HuH-7 (cell line): ENCODE measurements at regions not wholly inside any gene's neighbourhood (a gene's known extent, or its start where the extent isn't known, plus 50 kb on each side); places are given as distances from the start of the nearest gene placed in this dataset.

Source experiments
- DNase-seq: peaks from one replicate; pipeline ENCODE4 v3.0.0; 2011; ENCODE audit warnings: low spot score

GRCh38 chr5:35316611-35317274 lies 86.5 kb upstream of the PRLR start:
- DNase-seq: no peak

- DNase-seq: no peak
Measured at GRCh38 chr5:35313291-35313690, 83.0 kb upstream of the PRLR start.

- no peak for DNase-seq
Measured at GRCh38 chr5:35312267-35312666, 82.0 kb upstream of the PRLR start.

- DNase-seq: no peak
Measured at GRCh38 chr5:35309365-35310130, 79.3 kb upstream of the PRLR start.

- DNase-seq: no peak
Measured at GRCh38 chr5:35308421-35308820, 78.1 kb upstream of the PRLR start.

- no peak for DNase-seq
Measured at GRCh38 chr5:35306716-35307365, 76.6 kb upstream of the PRLR start.

GRCh38 chr5:35305336-35306020 lies 75.2 kb upstream of the PRLR start:
- DNase-seq: no peak

- DNase-seq: no peak
Measured at GRCh38 chr5:35304291-35304690, 74.0 kb upstream of the PRLR start.

GRCh38 chr5:35303152-35303551 lies 72.9 kb upstream of the PRLR start:
- DNase-seq: peak; percentile 39

GRCh38 chr5:35302544-35302943 lies 72.3 kb upstream of the PRLR start:
- DNase-seq: no peak

- DNase-seq: no peak
Measured at GRCh38 chr5:35297755-35298154, 67.5 kb upstream of the PRLR start.

- no peak for DNase-seq
Measured at GRCh38 chr5:35294976-35295375, 64.7 kb upstream of the PRLR start.

- DNase-seq: no peak
Measured at GRCh38 chr5:35294017-35294416, 63.7 kb upstream of the PRLR start.

GRCh38 chr5:35285435-35285834 lies 55.1 kb upstream of the PRLR start:
- no peak for DNase-seq

GRCh38 chr5:35285011-35285410 lies 54.7 kb upstream of the PRLR start:
- no peak for DNase-seq

GRCh38 chr5:35284364-35284763 lies 54.1 kb upstream of the PRLR start:
- DNase-seq: no peak

- DNase-seq: no peak
Measured at GRCh38 chr5:35282810-35283209, 52.5 kb upstream of the PRLR start.

GRCh38 chr5:35281613-35282012 lies 51.3 kb upstream of the PRLR start:
- DNase-seq: no peak
